HG03175 (cell line): ENCODE measurements at regions not wholly inside any gene's neighbourhood (a gene's known extent, or its start where the extent isn't known, plus 50 kb on each side); places are given as distances from the start of the nearest gene placed in this dataset.
A peak's percentile ranks its signal among the peaks of the same experiment; 100 is the strongest.
"Not testable (repeated sequence)": the region's sequence is repeated elsewhere in the genome, so short reads cannot be mapped to it uniquely, and the experiment has no call there.

ENCODE experiments used
- ATAC-seq: cut with Tn5 transposase; IDR thresholded peaks from one replicate; pipeline ENCODE4 v1.9.1; 2021; ENCODE audit warnings: mild to moderate bottlenecking, moderate library complexity; ENCODE audit not compliant: unreplicated experiment

DNA sequence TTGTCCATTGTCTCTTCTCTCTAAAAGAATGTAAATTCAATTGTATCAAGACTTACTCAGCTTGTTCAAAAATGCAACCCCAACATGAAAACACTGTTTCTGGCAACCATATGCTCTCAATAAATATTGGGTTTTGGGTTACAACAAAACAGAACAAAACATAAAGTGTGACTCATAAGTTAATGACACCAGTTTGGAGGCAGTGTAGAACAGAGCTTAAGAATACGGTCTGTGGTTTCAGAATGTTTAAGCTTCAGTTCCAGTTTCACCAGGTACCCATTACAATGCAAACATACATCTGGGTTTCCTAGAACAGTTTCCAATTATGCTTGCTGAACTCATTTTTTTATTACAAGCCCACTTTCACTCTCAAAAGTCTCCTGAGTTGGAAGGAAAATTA, 285.8 kb upstream of the PCDH9 start:
- peak; percentile 96 for ATAC-seq

DNA sequence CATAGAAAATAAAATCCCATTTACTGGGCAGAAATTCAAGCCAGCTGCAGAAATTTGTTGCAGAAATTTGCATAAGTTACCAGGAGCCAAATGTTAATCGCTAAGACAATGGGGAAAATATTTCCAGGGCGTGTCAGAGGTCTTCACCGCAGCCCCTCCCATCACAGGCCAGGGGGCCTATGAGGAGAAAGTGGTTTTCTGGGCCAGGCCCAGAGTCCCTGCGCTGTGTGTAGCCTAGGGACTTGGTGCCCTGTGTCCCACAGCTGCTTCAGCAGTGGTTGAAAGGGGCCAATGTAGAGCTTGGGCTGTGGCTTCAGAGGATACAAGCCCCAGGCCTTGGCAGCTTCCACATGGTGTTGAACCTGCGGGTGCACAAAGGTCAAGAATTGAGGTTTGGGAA, 278.9 kb upstream of the PCDH9 start:
- no peak for ATAC-seq

DNA sequence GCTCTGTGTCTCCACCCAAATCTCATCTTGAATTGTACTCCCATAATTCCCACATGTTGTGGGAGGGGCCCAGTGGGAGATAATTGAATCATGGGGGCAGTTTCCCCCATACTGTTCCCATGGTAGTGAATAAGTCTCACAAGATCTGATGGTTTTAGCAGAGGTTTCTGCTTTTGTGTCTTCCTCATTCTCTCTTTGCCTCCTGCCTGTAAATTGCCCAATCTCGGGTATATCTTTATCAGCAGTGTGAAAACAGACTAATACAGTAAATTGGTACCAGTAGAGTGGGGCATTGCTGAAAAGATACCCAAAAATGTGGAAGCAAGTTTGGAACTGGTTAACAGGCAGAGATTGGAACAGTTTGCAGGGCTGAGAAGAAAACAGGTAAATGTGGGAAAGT, 278.1 kb upstream of the PCDH9 start:
- not testable (repeated sequence) for ATAC-seq

DNA sequence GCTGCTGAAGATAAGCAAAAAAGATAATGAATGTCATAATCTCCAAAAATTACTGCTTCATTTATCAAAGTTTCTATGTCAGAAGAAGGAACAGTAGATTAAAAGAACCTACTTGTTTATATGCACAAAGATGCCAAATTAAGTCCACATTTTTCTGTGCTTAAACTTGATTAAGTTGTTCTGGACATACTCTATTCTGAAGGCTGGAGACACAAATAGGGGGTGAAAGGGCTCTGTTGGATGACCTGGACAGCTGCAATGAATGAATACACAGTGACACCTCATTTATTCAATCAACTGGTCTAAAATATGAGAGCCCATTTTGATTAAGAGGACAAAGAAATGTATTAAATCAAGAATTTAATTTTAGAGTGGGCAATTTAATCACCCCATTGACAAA, 276.3 kb upstream of the PCDH9 start:
- ATAC-seq: no peak

DNA sequence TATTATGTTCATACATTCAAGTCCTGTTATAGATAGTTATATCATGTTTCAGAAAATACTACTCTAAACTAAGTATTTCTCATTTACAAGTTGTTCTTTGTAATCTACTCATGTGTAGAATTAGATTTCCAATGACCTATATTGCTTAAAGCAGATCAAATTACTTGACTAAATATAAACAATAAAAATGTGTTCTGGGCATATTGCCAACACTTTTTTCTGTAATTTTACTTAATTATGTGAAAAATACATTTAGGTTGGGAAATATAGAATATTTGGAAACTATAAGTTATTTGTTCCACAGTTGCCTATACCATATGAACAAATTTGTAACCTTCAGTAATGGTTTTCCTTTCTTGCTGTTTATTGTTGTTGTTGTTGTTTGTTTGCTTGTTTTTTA, 275.2 kb upstream of the PCDH9 start:
- no peak for ATAC-seq

DNA sequence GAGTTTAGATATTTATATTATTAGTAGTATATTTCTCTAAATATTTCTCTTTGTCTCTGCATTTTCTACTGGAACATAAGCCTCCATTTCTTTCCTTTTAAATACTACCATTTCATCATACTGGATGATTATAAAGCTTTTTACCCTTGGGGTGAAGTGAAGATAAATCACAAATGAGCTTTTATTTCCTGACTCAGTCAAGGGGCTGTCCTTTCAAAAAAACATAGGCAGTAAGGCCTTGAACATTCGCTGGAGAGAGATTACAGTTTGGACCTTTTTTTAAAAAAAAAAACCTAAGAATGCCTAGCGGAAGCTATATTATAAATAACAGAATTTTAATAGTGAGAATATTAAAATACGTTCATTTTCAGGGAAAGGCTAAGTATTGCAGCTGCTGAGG, 268.8 kb upstream of the PCDH9 start:
- ATAC-seq: no peak

DNA sequence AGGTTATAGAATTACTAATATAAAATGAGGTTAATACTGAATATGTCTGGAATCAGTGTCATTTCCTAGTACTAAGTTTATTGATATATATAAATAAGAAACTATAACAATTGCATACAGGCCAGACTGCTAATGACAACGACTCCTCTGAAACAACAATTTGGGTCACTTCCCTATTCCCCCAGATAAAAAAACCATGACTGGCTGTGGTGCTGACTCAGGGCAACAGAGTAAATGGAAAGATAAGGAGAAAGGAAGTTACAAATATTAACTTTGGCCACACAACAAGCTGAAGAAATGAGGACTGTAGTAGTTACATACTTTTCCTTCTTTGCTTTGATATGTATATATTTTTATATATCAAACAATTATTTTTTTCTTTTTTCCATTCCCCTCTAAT, 263.7 kb upstream of the PCDH9 start:
- no peak for ATAC-seq

DNA sequence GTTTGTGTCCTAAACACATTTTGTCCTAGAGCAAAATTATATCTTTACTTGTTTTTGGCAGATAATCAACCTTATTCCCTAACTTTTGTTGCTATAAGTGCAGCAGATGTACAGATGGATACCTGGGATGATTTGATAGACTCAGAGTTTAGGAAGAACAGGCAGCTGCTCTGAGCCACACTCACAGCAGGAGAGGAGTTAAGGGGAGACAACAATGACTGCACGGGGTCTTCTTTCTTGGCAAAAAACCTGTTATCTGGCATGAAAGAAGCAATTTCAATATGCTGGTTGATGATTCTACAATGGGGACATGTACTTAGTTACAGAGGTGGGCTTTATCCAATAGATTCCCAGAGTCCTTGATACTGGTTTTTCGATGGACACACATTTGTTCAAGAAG, 258.9 kb upstream of the PCDH9 start:
- ATAC-seq: no peak

DNA sequence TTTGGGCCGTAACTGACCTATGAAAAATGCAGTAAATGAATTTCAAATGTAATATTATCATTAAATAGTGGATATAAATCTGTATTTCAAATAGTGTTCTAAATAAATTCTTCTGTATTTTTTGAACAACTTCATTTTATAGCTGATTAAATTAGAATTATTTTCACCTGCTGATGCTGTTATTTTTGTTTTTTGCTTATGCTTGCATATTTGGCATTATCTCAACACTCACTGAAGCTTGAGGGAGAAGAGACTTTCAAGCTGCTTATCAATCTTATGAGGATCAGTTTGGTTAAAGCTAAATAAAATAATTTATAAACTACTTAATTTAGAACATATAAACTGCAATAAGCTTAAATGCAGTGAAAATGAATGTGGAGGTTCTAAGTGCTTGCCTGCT, 251.3 kb upstream of the PCDH9 start:
- ATAC-seq: no peak

DNA sequence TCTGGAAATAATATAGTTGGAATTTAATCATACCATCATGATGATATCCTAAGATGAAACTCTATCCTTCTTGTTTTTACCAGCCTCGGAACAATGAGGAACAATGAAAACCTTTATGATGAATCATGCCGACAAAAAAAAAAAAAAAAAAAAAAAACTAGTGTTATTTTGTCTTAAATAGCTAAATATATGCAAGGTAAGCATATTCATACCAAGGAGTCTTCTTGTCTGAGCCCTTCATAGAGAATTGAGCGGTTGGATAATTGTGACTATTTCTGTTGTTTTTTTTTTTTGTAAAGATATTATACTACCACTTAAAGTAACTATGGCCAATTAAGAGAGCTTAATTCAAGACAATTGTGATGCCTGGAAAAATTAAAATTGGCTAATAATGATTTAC, 244.0 kb upstream of the PCDH9 start:
- ATAC-seq: no peak

DNA sequence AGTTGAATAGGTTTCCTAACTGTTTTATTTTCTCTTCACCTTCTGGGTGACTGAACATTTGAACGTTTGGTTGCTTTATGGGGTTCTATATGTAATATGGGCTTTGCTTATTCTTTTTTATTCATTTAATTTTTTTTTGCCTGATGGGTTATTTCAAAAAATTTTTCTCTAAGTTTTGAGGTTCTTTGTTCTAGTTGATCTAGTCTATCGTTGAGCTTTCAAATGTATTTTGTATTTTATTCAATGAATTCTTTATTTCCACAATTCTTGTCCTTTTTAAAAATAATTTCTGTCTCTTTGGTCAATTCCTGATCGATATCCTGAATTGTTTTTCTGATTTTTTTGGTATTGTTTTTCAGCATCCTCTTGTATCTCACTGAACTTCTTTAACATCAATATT, 239.5 kb upstream of the PCDH9 start:
- ATAC-seq: no peak

DNA sequence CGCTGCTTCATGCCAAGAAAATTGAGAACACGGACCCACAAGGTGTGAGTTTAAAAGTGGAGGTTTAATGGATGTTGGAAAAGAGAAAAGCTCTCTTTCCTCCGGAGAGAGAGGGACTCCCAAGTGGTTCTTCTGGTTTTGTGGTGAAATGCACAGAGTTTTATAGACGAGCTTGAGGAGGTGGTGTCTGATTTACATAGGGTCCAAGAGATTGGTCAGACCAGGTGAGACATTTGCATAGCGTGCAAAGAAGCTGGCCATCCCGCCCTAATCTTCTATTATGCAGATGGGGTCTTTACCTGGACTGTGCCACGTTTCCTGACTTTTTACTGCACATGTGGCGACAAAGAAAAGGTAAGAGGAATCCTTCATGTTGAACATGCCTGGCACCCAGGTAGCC, 236.4 kb upstream of the PCDH9 start:
- no peak for ATAC-seq

DNA sequence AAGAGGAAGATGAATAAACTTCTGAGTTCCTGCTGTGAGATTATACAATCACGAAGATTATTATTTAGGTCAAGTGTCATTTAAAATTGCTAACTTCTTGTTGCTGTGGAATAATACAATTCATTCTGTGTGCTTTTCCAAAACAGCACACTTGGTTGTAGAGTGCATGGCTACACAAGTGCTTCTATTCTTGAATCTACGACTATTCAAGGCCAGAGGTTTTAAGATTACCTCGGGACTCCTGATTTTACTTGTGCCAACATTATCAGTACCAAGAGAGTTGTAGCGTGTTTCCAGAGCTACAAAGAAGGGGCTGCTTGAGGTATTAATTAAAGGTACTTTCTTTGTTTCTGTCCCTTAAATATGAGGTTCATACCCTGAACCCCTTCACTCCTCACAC, 234.0 kb upstream of the PCDH9 start:
- ATAC-seq: no peak

DNA sequence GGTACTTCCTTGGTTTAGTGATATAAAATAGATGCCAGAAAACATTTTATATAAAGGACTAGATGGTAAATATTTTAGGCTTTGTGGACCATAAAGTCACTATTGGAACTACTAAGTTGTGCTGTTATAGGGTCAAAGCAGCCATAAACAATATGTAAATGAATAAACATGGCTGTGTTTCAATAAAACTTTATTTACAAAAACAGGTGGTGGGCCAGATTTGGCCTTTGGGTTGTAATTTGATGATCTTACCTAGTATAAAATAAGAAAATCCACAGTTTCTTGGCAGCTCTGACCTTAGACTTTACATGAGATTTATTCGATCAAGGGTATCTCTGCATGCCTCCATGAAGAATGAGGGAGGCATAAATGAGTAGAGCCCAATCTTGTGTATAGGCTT, 232.0 kb upstream of the PCDH9 start:
- ATAC-seq: no peak

DNA sequence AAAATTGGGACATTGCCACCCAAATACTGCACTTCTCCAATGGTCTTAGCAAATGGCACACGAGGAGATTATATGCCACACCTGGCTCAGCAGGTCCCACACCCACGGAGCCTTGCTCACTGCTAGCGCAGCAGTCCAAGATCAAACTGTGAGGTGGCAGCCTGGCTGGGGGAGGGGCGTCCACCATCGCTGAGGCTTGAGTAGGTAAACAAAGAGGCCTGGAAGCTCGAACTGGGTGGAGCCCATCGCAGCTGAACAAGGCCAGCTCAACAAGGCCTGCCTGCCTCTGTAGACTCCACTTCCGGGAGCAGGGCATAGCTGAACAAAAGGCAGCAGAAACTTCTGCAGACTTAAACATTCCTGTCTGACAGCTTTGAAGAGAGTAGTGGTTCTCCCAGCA, 222.4 kb upstream of the PCDH9 start:
- not testable (repeated sequence) for ATAC-seq

DNA sequence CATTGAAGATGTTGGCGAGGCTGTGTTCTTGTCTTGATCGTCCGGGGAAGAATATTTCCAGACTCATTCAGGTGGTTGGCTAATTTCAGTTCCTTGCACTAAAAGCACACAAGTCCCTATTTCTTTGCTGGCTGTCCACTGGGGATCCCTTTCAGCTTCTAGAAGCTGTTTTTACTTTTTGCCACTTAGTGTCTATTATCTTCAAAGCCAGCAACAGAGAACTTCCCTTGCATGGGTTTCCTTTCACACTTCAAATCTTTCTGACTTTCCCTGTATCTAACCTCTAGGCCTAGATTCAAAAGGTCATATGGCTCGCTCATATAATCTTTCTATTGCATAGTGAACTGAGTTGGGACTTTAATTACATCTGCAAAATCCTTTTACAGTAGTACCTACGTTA, 215.3 kb upstream of the PCDH9 start:
- ATAC-seq: no peak

DNA sequence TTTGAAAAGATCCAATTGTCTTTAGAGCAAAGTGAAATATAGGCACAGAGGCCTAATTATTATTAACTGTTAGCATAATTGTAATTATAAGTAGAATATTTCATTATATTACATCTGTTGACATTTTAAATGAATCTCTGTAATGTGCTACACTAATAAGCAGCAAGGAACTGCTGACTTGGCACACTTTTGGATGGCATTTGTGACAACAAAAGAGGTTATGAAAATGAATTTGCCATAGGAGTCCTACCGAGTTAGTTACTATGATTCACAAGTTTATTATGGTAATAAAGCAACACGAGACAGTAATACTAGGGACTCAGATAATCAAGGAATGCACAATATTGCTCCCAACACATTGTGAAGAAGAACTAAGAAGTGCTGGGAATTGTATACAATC, 213.8 kb upstream of the PCDH9 start:
- no peak for ATAC-seq

DNA sequence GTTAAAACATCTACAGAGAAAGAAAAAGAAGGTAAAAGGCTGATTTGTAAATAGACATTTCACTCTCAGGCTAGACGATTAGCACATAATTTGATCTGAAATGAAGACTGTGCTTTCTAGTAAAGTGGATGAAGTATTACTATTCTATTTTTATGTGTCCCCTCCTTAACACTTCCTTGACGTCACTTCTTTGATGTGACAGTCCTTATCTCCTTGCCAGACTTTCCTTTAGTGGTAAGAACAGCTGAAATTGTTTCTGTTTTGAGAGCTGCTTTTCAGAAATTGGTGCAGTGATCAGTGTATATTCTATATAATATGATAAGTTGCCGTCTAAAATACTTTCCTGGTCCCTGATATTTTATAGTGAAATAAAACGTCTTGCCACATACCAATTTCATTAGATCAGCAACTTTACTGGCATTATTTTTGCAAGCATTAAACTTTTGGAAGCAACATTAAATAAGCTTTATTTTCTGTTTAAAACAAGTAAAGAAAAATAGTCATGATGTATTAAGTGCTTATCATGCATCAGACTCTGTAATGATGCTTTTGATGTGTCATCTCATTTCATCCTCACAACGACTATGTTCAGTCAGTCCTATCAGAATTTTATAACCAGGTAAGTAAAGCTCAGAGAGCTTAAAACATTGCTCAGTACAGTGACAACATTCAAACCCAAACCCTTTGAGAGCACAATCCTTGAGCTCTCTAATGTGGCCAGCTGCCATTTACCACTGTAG, 210.3 kb upstream of the PCDH9 start:
- no peak for ATAC-seq

DNA sequence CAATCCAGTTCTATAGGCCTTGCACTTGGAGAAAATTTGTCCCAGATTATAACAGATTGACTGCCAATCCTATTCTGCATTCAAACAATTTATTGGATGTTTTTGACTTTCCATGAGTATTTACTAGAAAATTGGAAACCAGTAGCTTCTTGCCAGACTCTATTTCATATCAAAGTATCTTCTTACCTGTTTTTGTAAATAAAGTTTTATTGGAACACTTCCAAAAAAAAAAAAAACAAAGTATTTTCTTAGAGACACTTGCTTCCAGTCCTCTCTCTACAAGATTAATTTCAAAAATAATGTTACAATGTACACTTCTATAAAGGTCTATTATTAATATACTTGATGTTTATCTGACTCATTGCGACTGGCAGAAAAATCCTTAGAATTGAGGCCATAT, 209.2 kb upstream of the PCDH9 start:
- ATAC-seq: no peak

DNA sequence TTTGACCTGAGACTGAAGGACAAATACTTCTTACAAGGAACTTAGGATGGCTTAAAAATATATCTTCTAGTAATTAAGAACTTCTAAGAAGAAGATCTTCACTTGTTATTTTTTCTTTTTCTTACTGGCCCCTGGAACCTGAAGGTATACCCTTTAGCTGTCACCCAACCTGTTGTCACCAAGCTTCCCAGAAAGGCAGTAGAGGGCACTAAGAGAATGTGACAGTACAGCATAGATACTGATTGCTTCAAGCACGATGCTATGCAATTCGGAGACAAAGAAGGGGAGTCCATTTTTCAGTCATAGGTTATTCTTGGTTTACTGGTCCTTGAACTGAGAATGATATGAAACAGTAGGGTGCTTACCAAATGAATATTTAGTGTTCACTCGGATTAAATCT, 208.3 kb upstream of the PCDH9 start:
- ATAC-seq: no peak

DNA sequence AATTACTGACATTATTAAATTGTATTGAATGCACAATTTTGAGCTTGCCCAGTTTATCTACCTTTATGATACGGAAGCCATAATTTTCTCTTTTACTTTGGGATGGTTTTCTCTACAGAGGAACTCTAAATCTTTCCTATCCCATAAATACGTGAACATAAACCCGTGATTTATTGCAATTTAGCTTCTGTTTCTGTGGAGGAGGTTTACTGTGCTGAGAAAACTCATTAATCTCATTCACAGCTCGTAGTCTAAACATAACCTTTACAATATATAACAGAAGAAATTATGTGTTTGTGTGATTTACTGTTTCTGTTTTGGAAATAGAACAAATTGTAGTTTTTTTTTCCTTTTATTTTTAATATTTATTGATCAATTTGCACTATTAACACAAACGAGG, 207.1 kb upstream of the PCDH9 start:
- no peak for ATAC-seq

DNA sequence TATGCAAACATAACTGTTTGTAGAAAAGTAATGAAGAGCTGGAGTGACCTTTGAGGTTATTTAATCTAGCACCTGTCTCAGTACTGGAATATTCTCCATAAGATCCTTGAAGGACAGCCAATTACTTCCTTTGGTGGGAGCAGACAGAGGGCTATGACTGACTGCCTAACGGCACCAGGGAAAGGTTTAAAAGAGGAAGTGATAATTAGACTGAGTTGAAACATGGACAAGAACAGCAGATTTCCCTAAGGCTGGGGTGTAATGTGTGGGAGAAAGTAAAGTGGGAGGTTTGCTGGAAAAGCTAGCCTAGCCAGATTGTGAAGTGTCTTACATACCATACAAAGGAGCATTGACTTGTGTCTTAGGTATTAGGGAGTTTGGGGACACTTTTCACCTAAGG, 191.3 kb upstream of the PCDH9 start:
- no peak for ATAC-seq
